ENCODE measurements at regions not wholly inside any gene's neighbourhood (a gene's known extent, or its start where the extent isn't known, plus 50 kb on each side); places are given as distances from the start of the nearest gene placed in this dataset.
"Not testable (repeated sequence)": the region's sequence is repeated elsewhere in the genome, so short reads cannot be mapped to it uniquely, and the experiment has no call there.

DNA sequence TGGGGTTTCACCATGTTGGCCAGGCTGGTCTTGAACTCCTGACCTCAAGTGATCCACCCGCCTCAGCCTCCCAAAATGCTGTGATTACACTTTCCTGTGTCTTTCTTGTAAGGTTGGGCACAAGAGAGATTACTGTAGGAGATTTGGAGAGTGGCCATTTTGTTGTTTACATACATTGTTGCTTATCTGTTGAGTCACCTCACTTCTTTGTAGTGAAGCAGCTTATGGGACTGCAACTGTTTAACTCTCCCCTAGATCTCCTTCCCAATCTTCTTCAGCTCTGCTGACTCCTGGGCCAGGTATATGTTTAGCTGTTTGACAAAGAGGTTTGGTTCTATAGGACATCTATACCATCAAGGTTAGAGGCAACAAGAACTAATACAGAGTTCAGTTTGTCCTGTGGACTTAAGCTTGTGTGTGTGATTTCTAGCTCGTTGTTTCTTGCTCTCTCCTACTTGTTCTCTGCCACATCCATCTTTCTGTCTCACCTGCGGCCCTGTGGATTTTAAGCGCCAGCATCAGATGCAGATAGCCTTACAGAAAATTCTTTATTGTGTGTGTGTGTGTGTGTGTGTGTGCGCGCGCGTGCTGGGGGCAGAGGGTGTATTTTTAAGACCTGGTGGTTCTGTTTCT is 95.4 kb downstream of the HAUS1 start:
- Mint-ChIP-seq H3K4me3 (no peak overlapping the region), H3K36me3 (ENCODE audit: low read depth) (peaks cover 2% of the 10 kb centered on the region), H3K27me3 (ENCODE audit: insufficient read depth) (no peaks in the 10 kb centered on the region), H3K27ac (peak overlapping the region; percentile 95), H3K4me1 (peaks cover 11% of the 10 kb centered on the region), H3K9me3 (no peaks in the 10 kb centered on the region)
- Histone ChIP-seq H3K9ac (ENCODE audit: extremely low read depth, low read length, poor library complexity, severe bottlenecking) (no peak overlapping the region), H3K9me3 (ENCODE audit: control insufficient read depth, low read length) (no peaks in the 10 kb centered on the region), H3K27ac (ENCODE audit: low read depth, low read length) (no peak overlapping the region), H3K36me3 (ENCODE audit: control insufficient read depth, insufficient read depth, low read length) (no peaks in the 10 kb centered on the region), H3K27me3 (ENCODE audit: control insufficient read depth, insufficient read depth, low read length, poor library complexity, severe bottlenecking) (no peaks in the 10 kb centered on the region), H3K4me1 (ENCODE audit: control insufficient read depth, insufficient read depth, low read length) (no peaks in the 10 kb centered on the region), H3K4me3 (ENCODE audit: low read length) (no peak overlapping the region)
- TF ChIP-seq, protein P1, sequence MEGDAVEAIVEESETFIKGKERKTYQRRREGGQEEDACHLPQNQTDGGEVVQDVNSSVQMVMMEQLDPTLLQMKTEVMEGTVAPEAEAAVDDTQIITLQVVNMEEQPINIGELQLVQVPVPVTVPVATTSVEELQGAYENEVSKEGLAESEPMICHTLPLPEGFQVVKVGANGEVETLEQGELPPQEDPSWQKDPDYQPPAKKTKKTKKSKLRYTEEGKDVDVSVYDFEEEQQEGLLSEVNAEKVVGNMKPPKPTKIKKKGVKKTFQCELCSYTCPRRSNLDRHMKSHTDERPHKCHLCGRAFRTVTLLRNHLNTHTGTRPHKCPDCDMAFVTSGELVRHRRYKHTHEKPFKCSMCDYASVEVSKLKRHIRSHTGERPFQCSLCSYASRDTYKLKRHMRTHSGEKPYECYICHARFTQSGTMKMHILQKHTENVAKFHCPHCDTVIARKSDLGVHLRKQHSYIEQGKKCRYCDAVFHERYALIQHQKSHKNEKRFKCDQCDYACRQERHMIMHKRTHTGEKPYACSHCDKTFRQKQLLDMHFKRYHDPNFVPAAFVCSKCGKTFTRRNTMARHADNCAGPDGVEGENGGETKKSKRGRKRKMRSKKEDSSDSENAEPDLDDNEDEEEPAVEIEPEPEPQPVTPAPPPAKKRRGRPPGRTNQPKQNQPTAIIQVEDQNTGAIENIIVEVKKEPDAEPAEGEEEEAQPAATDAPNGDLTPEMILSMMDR (conservative IDR thresholded peaks at IDR 0.05): no peak
- 71 to 80% methylated on average over 1 to 7 of the region's 8 CpGs for WGBS, 2 experiments (ENCODE audit: insufficient coverage in 1 of 2, insufficient read length in 1 of 2)
- DNase-seq: peak; percentile 56

DNA sequence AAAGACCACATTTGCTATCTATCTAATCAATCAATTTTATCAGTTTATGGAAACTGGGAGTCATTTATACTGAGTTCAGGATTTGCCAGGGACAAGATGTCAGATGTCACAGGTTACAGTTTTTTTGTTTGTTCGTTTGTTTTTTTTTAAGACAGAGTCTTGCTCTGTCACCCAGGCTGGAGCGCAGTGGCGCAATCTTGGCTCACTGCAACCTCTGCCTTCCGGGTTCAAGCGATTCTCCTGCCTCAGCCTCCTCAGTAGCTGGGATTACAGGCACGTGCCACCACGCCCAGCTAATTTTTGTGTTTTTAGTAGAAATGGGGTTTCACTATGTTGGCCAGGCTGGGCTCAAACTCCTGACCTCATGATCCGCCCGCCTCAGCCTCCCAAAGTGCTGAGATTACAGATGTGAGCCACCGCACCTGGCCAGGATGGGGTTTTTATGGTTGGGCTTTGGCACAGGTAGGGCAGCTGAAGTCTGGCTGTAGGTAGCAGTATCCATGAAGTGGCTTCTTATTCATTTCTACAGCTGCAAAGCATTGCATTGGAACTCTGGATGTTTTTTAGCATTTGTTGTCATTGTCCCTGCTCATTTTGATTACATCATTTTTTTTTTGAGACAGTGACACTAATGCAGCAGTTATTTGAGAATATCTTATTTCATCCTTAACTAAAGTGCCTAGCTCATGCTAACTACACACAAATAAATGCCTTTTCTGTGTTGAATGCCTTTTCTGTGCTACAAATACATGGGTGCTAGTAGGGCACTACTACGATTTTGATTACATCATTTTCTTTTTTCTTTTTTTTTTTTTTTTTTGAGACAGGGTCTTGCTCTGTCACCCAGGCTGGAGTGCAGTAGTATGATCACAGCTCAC is 96.2 kb downstream of the HAUS1 start:
- H3K27ac Mint-ChIP-seq: peak overlapping the region; percentile 95
- not testable (repeated sequence) for H3K9me3 Mint-ChIP-seq; H3K4me3 Mint-ChIP-seq; H3K27me3 Mint-ChIP-seq (ENCODE audit: insufficient read depth); DNase-seq; H3K36me3 ChIP-seq (ENCODE audit: control insufficient read depth, insufficient read depth, low read length); H3K36me3 Mint-ChIP-seq (ENCODE audit: low read depth); H3K4me3 ChIP-seq (ENCODE audit: low read length); H3K27me3 ChIP-seq (ENCODE audit: control insufficient read depth, insufficient read depth, low read length, poor library complexity, severe bottlenecking); H3K9me3 ChIP-seq (ENCODE audit: control insufficient read depth, low read length); H3K27ac ChIP-seq (ENCODE audit: low read depth, low read length); H3K4me1 ChIP-seq (ENCODE audit: control insufficient read depth, insufficient read depth, low read length); H3K9ac ChIP-seq (ENCODE audit: extremely low read depth, low read length, poor library complexity, severe bottlenecking)
- WGBS, 2 experiments (ENCODE audit: insufficient coverage in 1 of 2, insufficient read length in 1 of 2): 94 to 95% methylated on average over 9 to 11 of the region's 11 CpGs
- H3K4me1 Mint-ChIP-seq: peaks cover 11% of the 10 kb centered on the region

DNA sequence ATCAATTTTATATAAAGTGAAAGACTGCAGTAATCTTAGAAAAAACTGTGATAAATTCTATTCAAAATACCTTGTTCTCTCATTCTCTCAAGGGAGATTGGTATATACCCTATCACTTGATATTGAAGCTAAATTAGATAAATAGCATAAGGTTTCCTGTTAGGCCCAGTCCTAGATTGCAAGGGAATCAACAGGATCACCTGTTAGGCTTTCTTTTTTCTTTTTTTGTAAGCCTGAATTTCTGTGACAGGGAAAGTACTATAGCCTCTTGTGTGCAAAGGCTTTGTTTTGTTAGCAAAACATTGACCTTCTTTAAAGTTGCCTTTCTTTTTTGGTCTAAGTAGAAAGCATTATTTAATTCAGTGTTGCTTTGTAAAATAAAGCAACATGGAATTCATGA is 100.0 kb downstream of the HAUS1 start:
- Histone ChIP-seq H3K4me1 (ENCODE audit: control insufficient read depth, insufficient read depth, low read length) (no peaks in the 10 kb centered on the region), H3K9ac (ENCODE audit: extremely low read depth, low read length, poor library complexity, severe bottlenecking) (no peak overlapping the region), H3K4me3 (ENCODE audit: low read length) (no peak overlapping the region), H3K27ac (ENCODE audit: low read depth, low read length) (no peak overlapping the region), H3K36me3 (ENCODE audit: control insufficient read depth, insufficient read depth, low read length) (no peaks in the 10 kb centered on the region), H3K27me3 (ENCODE audit: control insufficient read depth, insufficient read depth, low read length, poor library complexity, severe bottlenecking) (no peaks in the 10 kb centered on the region), H3K9me3 (ENCODE audit: control insufficient read depth, low read length) (no peaks in the 10 kb centered on the region)
- DNase-seq: no peak
- TF ChIP-seq, protein P1 (conservative IDR thresholded peaks at IDR 0.05): no peak
- Mint-ChIP-seq H3K27me3 (ENCODE audit: insufficient read depth) (no peaks in the 10 kb centered on the region), H3K27ac (no peak overlapping the region), H3K4me3 (no peak overlapping the region), H3K9me3 (no peaks in the 10 kb centered on the region), H3K4me1 (peaks cover 8% of the 10 kb centered on the region), H3K36me3 (ENCODE audit: low read depth) (no peaks in the 10 kb centered on the region)
